Osteocyte (in vitro differentiated cells): ENCODE measurements at regions not wholly inside any gene's neighbourhood (a gene's known extent, or its start where the extent isn't known, plus 50 kb on each side); places are given as distances from the start of the nearest gene placed in this dataset.

Experiments used
- DNase-seq: peaks from one replicate; pipeline ENCODE4 v3.0.0; 2021; ENCODE audit warnings: mixed read lengths; ENCODE audit not compliant: unreplicated experiment; ENCODE audit errors: extremely low spot score
- H3K27ac Mint-ChIP-seq: one replicate; pipeline ENCODE4 v1.8.0; 2021; ENCODE audit warnings: mild to moderate bottlenecking, mixed read lengths; ENCODE audit not compliant: unreplicated experiment
- H3K27me3 Mint-ChIP-seq: one replicate; pipeline ENCODE4 v1.8.0; 2021; ENCODE audit warnings: mixed read lengths; ENCODE audit not compliant: unreplicated experiment
- H3K36me3 Mint-ChIP-seq: one replicate; pipeline ENCODE4 v1.8.0; 2021; ENCODE audit warnings: mixed read lengths; ENCODE audit not compliant: unreplicated experiment
- H3K4me1 Mint-ChIP-seq: one replicate; pipeline ENCODE4 v1.8.0; 2021; ENCODE audit warnings: mixed read lengths; ENCODE audit not compliant: unreplicated experiment
- H3K4me3 Mint-ChIP-seq: one replicate; pipeline ENCODE4 v1.8.0; 2021; ENCODE audit warnings: mild to moderate bottlenecking, moderate library complexity, mixed read lengths; ENCODE audit not compliant: unreplicated experiment
- H3K9me3 Mint-ChIP-seq: one replicate; pipeline ENCODE4 v1.8.0; 2021; ENCODE audit warnings: mixed read lengths; ENCODE audit not compliant: unreplicated experiment
- CTCF ChIP-seq: fragments of 200-600 bp; sonication (generic); IDR thresholded peaks from 2 replicates; pipeline ENCODE4 v1.5.0; 2021; ENCODE audit warnings: antibody characterized with exemption, mild to moderate bottlenecking, moderate library complexity

- no peaks in the 10 kb centered on the region for H3K9me3 Mint-ChIP-seq
- no peak overlapping the region for H3K4me3 Mint-ChIP-seq
- no peak for DNase-seq
- peaks cover 16% of the 10 kb centered on the region for H3K27me3 Mint-ChIP-seq
- no peak for TF ChIP-seq CTCF
- H3K4me1 Mint-ChIP-seq: no peaks in the 10 kb centered on the region
- H3K36me3 Mint-ChIP-seq: no peaks in the 10 kb centered on the region
- no peak overlapping the region for H3K27ac Mint-ChIP-seq
Observed at GRCh38 chr1:22284236-22284635, 141.3 kb upstream of the WNT4 start.

DNA sequence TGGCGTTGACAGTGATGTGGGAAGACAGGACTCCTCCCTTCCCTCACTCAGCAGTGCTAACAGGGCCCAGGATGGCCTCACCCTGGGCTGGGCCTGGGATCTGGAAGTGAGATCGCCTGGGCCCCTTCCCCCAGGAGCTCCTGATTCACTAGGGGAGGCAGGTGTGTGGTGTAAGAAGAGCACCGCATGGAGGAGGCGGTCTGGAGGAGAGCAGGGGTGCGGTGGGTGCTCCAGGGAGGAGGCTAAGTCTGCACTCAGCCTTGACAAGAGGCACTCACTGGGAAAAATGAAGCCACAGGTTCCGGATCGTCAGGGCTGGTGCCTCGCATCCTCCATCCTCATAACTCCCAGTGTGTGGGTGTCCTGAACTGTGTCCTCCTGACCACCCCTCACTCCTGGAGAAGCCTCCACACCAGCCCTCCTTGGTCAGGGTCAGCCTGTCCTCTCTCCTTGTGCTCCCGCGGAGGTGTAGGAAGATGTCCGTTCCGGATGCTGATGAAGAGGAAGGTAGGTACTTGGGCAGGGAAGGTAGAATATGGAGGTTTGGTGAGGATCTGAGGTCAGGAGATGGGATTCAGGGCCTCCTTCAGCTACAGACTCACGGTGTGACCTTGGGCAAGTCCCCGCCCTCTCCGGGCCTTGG, 142.1 kb upstream of the WNT4 start:
- DNase-seq: peak; percentile 75
- Mint-ChIP-seq H3K4me1 (no peaks in the 10 kb centered on the region), H3K9me3 (no peaks in the 10 kb centered on the region), H3K36me3 (no peaks in the 10 kb centered on the region), H3K4me3 (no peak overlapping the region), H3K27ac (no peak overlapping the region), H3K27me3 (peaks cover 15% of the 10 kb centered on the region)
- TF ChIP-seq CTCF: no peak

GRCh38 chr1:22285549-22286396, 142.9 kb upstream of the WNT4 start:
- Mint-ChIP-seq H3K36me3 (no peaks in the 10 kb centered on the region), H3K4me3 (no peak overlapping the region), H3K27ac (no peak overlapping the region), H3K4me1 (no peaks in the 10 kb centered on the region), H3K9me3 (no peaks in the 10 kb centered on the region), H3K27me3 (peaks cover 15% of the 10 kb centered on the region)
- TF ChIP-seq CTCF: no peak
- DNase-seq: peak; percentile 83

DNA sequence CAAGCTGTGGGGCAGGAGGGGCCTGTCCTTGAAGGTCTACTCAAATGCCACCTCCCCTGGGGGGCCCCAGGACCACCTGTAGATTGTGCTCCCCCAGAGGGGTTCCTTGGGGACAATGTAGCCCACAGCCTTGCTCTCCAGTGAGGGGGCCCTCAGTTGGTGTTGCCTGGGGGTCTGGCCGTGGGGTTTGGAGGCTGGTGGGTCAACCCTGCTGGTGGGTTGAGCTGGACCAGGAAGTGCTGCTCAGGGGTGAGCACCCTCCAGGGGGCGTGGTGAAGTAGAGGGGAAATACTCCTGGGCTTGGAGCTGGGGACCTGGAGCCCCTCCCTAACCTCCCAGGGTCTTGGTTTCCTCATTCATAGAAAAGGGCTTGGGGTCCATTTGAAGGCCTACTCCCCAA, 143.6 kb upstream of the WNT4 start:
- no peak for TF ChIP-seq CTCF
- peak; percentile 76 for DNase-seq
- no peak overlapping the region for H3K4me3 Mint-ChIP-seq

GRCh38 chr1:22287273-22287672, 144.4 kb upstream of the WNT4 start:
- Mint-ChIP-seq H3K36me3 (no peaks in the 10 kb centered on the region), H3K9me3 (no peaks in the 10 kb centered on the region), H3K27me3 (peaks cover 6% of the 10 kb centered on the region), H3K4me3 (no peak overlapping the region), H3K27ac (no peak overlapping the region), H3K4me1 (peaks cover 7% of the 10 kb centered on the region)
- TF ChIP-seq CTCF: no peak
- DNase-seq: no peak

More for the DNA sequence above, 143.6 kb upstream of the WNT4 start:
- peaks cover 12% of the 10 kb centered on the region for H3K27me3 Mint-ChIP-seq
- no peaks in the 10 kb centered on the region for H3K9me3 Mint-ChIP-seq
- peaks cover 2% of the 10 kb centered on the region for H3K4me1 Mint-ChIP-seq
- H3K36me3 Mint-ChIP-seq: no peaks in the 10 kb centered on the region
- H3K27ac Mint-ChIP-seq: no peak overlapping the region
